CD14-positive monocyte (primary cell): ENCODE measurements at regions not wholly inside any gene's neighbourhood (a gene's known extent, or its start where the extent isn't known, plus 50 kb on each side); places are given as distances from the start of the nearest gene placed in this dataset.

ENCODE experiments used
- DNase-seq, 3 donors: peaks; one replicate each; pipeline ENCODE4 v3.0.0-alpha.2; 2011 to 2022
- H2AFZ ChIP-seq: 2 replicates; pipeline ENCODE4 v1.6.0; 2012; ENCODE audit warnings: mild to moderate bottlenecking, low read depth, low read length, inconsistent platforms; ENCODE audit not compliant: insufficient read depth, poor library complexity, severe bottlenecking
- H3K27ac ChIP-seq, 2 donors: 1 replicate in 1 of 2; 2 replicates in 1 of 2; pipeline ENCODE4 v1.5.1; 2012 to 2013; ENCODE audit warnings: low read length in 2 of 2, control low read depth in 1 of 2, inconsistent platforms in 1 of 2, low read depth in 1 of 2, mild to moderate bottlenecking in 1 of 2
- H3K27me3 ChIP-seq, 2 donors: one replicate each; pipeline versions ENCODE4 v1.6.0 to v1.6.1; 2011 to 2013; ENCODE audit warnings: low read length in 2 of 2; ENCODE audit not compliant: control insufficient read depth in 2 of 2, insufficient read depth in 2 of 2
- H3K36me3 ChIP-seq, 2 donors: replicated peaks in 1 of 2; 1 replicate in 1 of 2; 2 replicates in 1 of 2; pipeline versions ENCODE4 v1.5.1 to v1.6.1; 2012 to 2013; ENCODE audit warnings: low read length in 2 of 2, control low read depth in 1 of 2, inconsistent platforms in 1 of 2, mild to moderate bottlenecking in 1 of 2; ENCODE audit not compliant: insufficient read depth in 2 of 2, control insufficient read depth in 1 of 2
- H3K4me1 ChIP-seq, 2 donors: 1 replicate in 1 of 2; 2 replicates in 1 of 2; pipeline versions ENCODE4 v1.5.1 to v1.6.1; 2012 to 2013; ENCODE audit warnings: low read length in 2 of 2, control low read depth in 1 of 2, inconsistent platforms in 1 of 2, mild to moderate bottlenecking in 1 of 2, moderate library complexity in 1 of 2; ENCODE audit not compliant: insufficient read depth in 2 of 2, control insufficient read depth in 1 of 2
- H3K4me2 ChIP-seq: replicated peaks from 2 replicates; pipeline ENCODE3; 2012; ENCODE audit warnings: low read length, moderate library complexity, mild to moderate bottlenecking; ENCODE audit not compliant: poor library complexity, severe bottlenecking; ENCODE audit errors: extremely low read depth
- H3K4me3 ChIP-seq, 3 experiments: fragments of 200-600 bp in 1 of 3; sonication (generic) in 1 of 3; replicated peaks in 1 of 3; 1 replicate in 2 of 3; 2 replicates in 1 of 3; pipeline ENCODE4 v1.5.1; 2011 to 2013; ENCODE audit warnings: low read length in 3 of 3, mild to moderate bottlenecking in 3 of 3, control low read depth in 2 of 3, low read depth in 2 of 3, inconsistent platforms in 1 of 3, moderate library complexity in 1 of 3
- H3K79me2 ChIP-seq: 2 replicates; pipeline ENCODE4 v1.6.0; 2012; ENCODE audit warnings: mild to moderate bottlenecking, control low read depth, inconsistent platforms, low read length, moderate library complexity; ENCODE audit not compliant: insufficient read depth
- H3K9ac ChIP-seq: 2 replicates; pipeline ENCODE4 v1.6.0; 2017; ENCODE audit warnings: low read length, mild to moderate bottlenecking; ENCODE audit not compliant: insufficient read depth, poor library complexity, severe bottlenecking
- H3K9me3 ChIP-seq, 2 donors: replicated peaks in 1 of 2; 1 replicate in 1 of 2; 2 replicates in 1 of 2; pipeline versions ENCODE4 v1.5.1 to v1.6.1; 2012 to 2013; ENCODE audit warnings: low read length in 2 of 2, control low read depth in 1 of 2; ENCODE audit not compliant: control insufficient read depth in 1 of 2, insufficient read depth in 1 of 2
- H4K20me1 ChIP-seq: 2 replicates; pipeline ENCODE4 v1.6.0; 2012; ENCODE audit warnings: mild to moderate bottlenecking, low read length, control low read depth, moderate library complexity; ENCODE audit not compliant: insufficient read depth
- H3K27ac Mint-ChIP-seq, 7 donors: one replicate each; pipeline ENCODE4 v1.8.0; 2020; ENCODE audit warnings: mild to moderate bottlenecking in 7 of 7, mixed read lengths in 7 of 7, moderate library complexity in 6 of 7, inconsistent platforms in 2 of 7
- H3K27me3 Mint-ChIP-seq, 3 donors: one replicate each; pipeline ENCODE4 v1.8.0; 2021 to 2022; ENCODE audit warnings: low read depth in 3 of 3, mild to moderate bottlenecking in 3 of 3, mixed read lengths in 3 of 3, moderate library complexity in 3 of 3, inconsistent platforms in 1 of 3
- H3K36me3 Mint-ChIP-seq, 2 donors: one replicate each; pipeline ENCODE4 v1.8.0; 2020; ENCODE audit warnings: mixed read lengths in 2 of 2, inconsistent platforms in 1 of 2, mild to moderate bottlenecking in 1 of 2
- H3K4me1 Mint-ChIP-seq: one replicate; pipeline ENCODE4 v1.8.0; 2020; ENCODE audit warnings: mild to moderate bottlenecking, mixed read lengths
- H3K4me3 Mint-ChIP-seq, 2 donors: one replicate each; pipeline ENCODE4 v1.8.0; 2020; ENCODE audit warnings: mild to moderate bottlenecking in 2 of 2, mixed read lengths in 2 of 2, moderate library complexity in 1 of 2
- H3K9me3 Mint-ChIP-seq, 7 donors: one replicate each; pipeline ENCODE4 v1.8.0; 2020 to 2022; ENCODE audit warnings: mixed read lengths in 7 of 7, mild to moderate bottlenecking in 6 of 7, moderate library complexity in 6 of 7, inconsistent platforms in 2 of 7
- CTCF ChIP-seq: fragments of 200-600 bp; IDR thresholded peaks from one replicate; pipeline ENCODE4 v1.8.0; 2022; ENCODE audit warnings: antibody characterized with exemption, mild to moderate bottlenecking
- WGBS: methylation state at CpG from one replicate; pipeline ENCODE4 v1.1.5; 2013; ENCODE audit warnings: missing lambda C conversion rate; ENCODE audit not compliant: insufficient coverage; 5-methylcytosine and 5-hydroxymethylcytosine counted together
- intact Hi-C, 2 donors: fragments of 100-400 bp; cut with micrococcal nuclease; formaldehyde crosslinking; loops; one replicate each; pipeline versions ENCODE4 v1.15.0 to v1.15.1; 2023

GRCh38 chr10:108031505-108031904 is 867.0 kb upstream of the SORCS1 start:
- no peaks in the 10 kb centered on the region for H3K27me3 Mint-ChIP-seq
- H3K4me1 Mint-ChIP-seq: no peaks in the 10 kb centered on the region
- no peak for TF ChIP-seq CTCF
- WGBS: no CpG with 5 or more reads among the region's 1 CpG
- peaks cover 0 to 5% (median 3%) of the 10 kb centered on the region in 7 donors for H3K9me3 Mint-ChIP-seq
- H3K4me3 ChIP-seq: no peak overlapping the region
- H3K4me3 Mint-ChIP-seq: no peak overlapping the region
- no peak overlapping the region for H3K9ac ChIP-seq
- no peak overlapping the region for H2AFZ ChIP-seq
- H4K20me1 ChIP-seq: no peaks in the 10 kb centered on the region
- no peaks in the 10 kb centered on the region for H3K27me3 ChIP-seq
- no peaks in the 10 kb centered on the region for H3K4me1 ChIP-seq
- H3K36me3 Mint-ChIP-seq: no peaks in the 10 kb centered on the region
- H3K9me3 ChIP-seq: peaks cover 0 to 3% of the 10 kb centered on the region in 2 donors
- no peak overlapping the region for H3K4me2 ChIP-seq
- no peaks in the 10 kb centered on the region for H3K36me3 ChIP-seq
- no peak overlapping the region for H3K27ac ChIP-seq
- DNase-seq: no peak
- intact Hi-C loops: no loop called here
- H3K79me2 ChIP-seq: no peaks in the 10 kb centered on the region
- H3K27ac Mint-ChIP-seq: no peak overlapping the region

GRCh38 chr10:108014902-108015177 is 850.3 kb upstream of the SORCS1 start:
- Mint-ChIP-seq H3K4me3 (no peak overlapping the region), H3K4me1 (no peaks in the 10 kb centered on the region), H3K27ac (no peak overlapping the region), H3K9me3 (peaks cover 4 to 15% (median 9%) of the 10 kb centered on the region in 7 donors), H3K36me3 (no peaks in the 10 kb centered on the region), H3K27me3 (no peaks in the 10 kb centered on the region)
- peaks cover 17 to 19% of the 10 kb centered on the region in 2 donors for H3K9me3 ChIP-seq
- no peak overlapping the region for H3K27ac ChIP-seq
- no peak overlapping the region for H2AFZ ChIP-seq
- intact Hi-C loops: no loop called here
- no peaks in the 10 kb centered on the region for H3K27me3 ChIP-seq
- no peaks in the 10 kb centered on the region for H3K79me2 ChIP-seq
- no peaks in the 10 kb centered on the region for H3K4me1 ChIP-seq
- H3K36me3 ChIP-seq: no peaks in the 10 kb centered on the region
- no peak for TF ChIP-seq CTCF
- no peak overlapping the region for H3K4me2 ChIP-seq
- no peak overlapping the region for H3K9ac ChIP-seq
- WGBS: no CpG with 5 or more reads among the region's 1 CpG
- no peaks in the 10 kb centered on the region for H4K20me1 ChIP-seq
- no peak overlapping the region for H3K4me3 ChIP-seq
- DNase-seq: no peak
